Panc1 (cell line): ENCODE measurements at regions not wholly inside any gene's neighbourhood (a gene's known extent, or its start where the extent isn't known, plus 50 kb on each side); places are given as distances from the start of the nearest gene placed in this dataset.

Experiments
- CTCF ChIP-seq: fragments of 450-650 bp; IDR thresholded peaks from 2 replicates; pipeline ENCODE4 v1.5.1; 2017; ENCODE audit warnings: mild to moderate bottlenecking
- POLR2AphosphoS5 ChIP-seq: IDR thresholded peaks from 2 replicates; pipeline ENCODE4 v1.6.1; 2012; ENCODE audit warnings: mild to moderate bottlenecking, low read depth, low read length, moderate library complexity
- REST ChIP-seq, 2 experiments: IDR thresholded peaks; 2 replicates each; pipeline ENCODE4 v1.6.1; 2011 to 2012; ENCODE audit warnings: low read depth in 2 of 2, control low read depth in 1 of 2, low read length in 1 of 2, mild to moderate bottlenecking in 1 of 2, moderate library complexity in 1 of 2; ENCODE audit not compliant: insufficient read depth in 1 of 2
- SIN3A ChIP-seq: IDR thresholded peaks from 2 replicates; pipeline ENCODE4 v1.6.1; 2012; ENCODE audit warnings: low read depth, mild to moderate bottlenecking, low read length, moderate library complexity, borderline replicate concordance; ENCODE audit not compliant: insufficient read depth

DNA sequence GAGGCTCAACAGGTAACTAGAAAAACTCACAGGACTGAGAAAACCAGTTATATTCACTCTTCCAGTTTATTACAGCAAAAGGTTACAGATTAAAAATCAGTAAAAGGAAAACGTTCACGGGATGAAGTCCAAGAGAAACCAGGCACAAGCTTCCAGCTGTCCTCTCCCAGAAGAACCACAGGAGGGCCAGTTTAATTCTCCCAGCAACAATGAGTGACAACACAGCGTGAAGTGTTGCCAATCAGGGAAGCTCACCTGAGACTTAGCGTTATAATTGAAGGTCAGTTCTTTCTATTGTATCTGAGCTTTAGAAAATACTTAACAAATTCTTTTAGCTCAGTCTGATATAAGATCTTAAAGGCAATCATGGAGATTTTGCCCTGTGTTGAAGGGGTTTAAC lies 65.2 kb upstream of the TNR start:
- TF ChIP-seq SIN3A: no peak
- TF ChIP-seq POLR2AphosphoS5: no peak
- no peak for TF ChIP-seq CTCF
- TF ChIP-seq REST (IDR thresholded peaks at IDR 0.05; ENCODE audit: insufficient read depth in 1 of 2, low read depth in 2 of 2, low read length in 1 of 2): no peak
